Ascending aorta (tissue), 2 donors: ENCODE measurements at regions not wholly inside any gene's neighbourhood (a gene's known extent, or its start where the extent isn't known, plus 50 kb on each side); places are given as distances from the start of the nearest gene placed in this dataset.

Experiments used
- DNase-seq, 2 donors: peaks; one replicate each; pipeline ENCODE4 v3.0.0-alpha.2; 2019; ENCODE audit warnings: low spot score in 2 of 2
- H3K27ac ChIP-seq, 2 donors: fragments of 200-600 bp; sonication (generic); one replicate each; pipeline ENCODE4 v1.5.1; 2016 to 2017; ENCODE audit warnings: mild to moderate bottlenecking in 1 of 2
- H3K27me3 ChIP-seq: fragments of 200-600 bp; sonication (generic); one replicate; pipeline ENCODE4 v1.5.1; 2017
- H3K36me3 ChIP-seq, 2 donors: fragments of 200-600 bp; sonication (generic); one replicate each; pipeline ENCODE4 v1.5.1; 2016
- H3K4me1 ChIP-seq, 2 donors: fragments of 200-600 bp; sonication (generic); one replicate each; pipeline ENCODE4 v1.5.1; 2016 to 2017; ENCODE audit warnings: mild to moderate bottlenecking in 1 of 2
- H3K4me3 ChIP-seq, 2 donors: fragments of 200-600 bp; sonication (generic); one replicate each; pipeline ENCODE4 v1.5.1; 2016 to 2017; ENCODE audit warnings: mild to moderate bottlenecking in 1 of 2
- H3K9me3 ChIP-seq, 2 donors: fragments of 200-600 bp; sonication (generic); one replicate each; pipeline ENCODE4 v1.5.1; 2016
- CTCF ChIP-seq, 3 experiments: fragments of 200-600 bp in 2 of 3; fragments of 450-650 bp in 1 of 3; sonication (generic) in 2 of 3; IDR thresholded peaks; one replicate each; pipeline ENCODE4 v1.5.1; 2016 to 2019; ENCODE audit warnings: antibody characterized with exemption in 3 of 3, mild to moderate bottlenecking in 1 of 3, moderate library complexity in 1 of 3
- intact Hi-C: fragments of 100-400 bp; cut with DNase I; formaldehyde crosslinking; loops from one replicate; pipeline ENCODE4 v1.15.1; 2023

- no peak overlapping the region for H3K4me3 ChIP-seq
- intact Hi-C loops = no loop called here
- H3K9me3 ChIP-seq = no peaks in the 10 kb centered on the region
- H3K4me1 ChIP-seq = no peaks in the 10 kb centered on the region
- no peaks in the 10 kb centered on the region for H3K36me3 ChIP-seq
- no peak for DNase-seq
- no peaks in the 10 kb centered on the region for H3K27me3 ChIP-seq
- TF ChIP-seq CTCF (IDR thresholded peaks at IDR 0.05) = no peak
- H3K27ac ChIP-seq = no peak overlapping the region
Measured at GRCh38 chr10:9501944-9502343, 1447.5 kb downstream of the GATA3 start.

- intact Hi-C loops = no loop called here
- no peak for DNase-seq
- no peaks in the 10 kb centered on the region for H3K27me3 ChIP-seq
- no peaks in the 10 kb centered on the region for H3K36me3 ChIP-seq
- no peaks in the 10 kb centered on the region for H3K9me3 ChIP-seq
- TF ChIP-seq CTCF (IDR thresholded peaks at IDR 0.05) = no peak
- no peaks in the 10 kb centered on the region for H3K4me1 ChIP-seq
- H3K4me3 ChIP-seq = no peak overlapping the region
- no peak overlapping the region for H3K27ac ChIP-seq
Measured at GRCh38 chr10:9504227-9504626, 1449.7 kb downstream of the GATA3 start.

- Histone ChIP-seq H3K36me3 (no peaks in the 10 kb centered on the region), H3K9me3 (no peaks in the 10 kb centered on the region), H3K4me1 (no peaks in the 10 kb centered on the region), H3K27me3 (no peaks in the 10 kb centered on the region), H3K27ac (no peak overlapping the region), H3K4me3 (no peak overlapping the region)
- intact Hi-C loops = no loop called here
- no peak for TF ChIP-seq CTCF (IDR thresholded peaks at IDR 0.05)
- no peak for DNase-seq
Measured at GRCh38 chr10:9505546-9505945, 1451.1 kb downstream of the GATA3 start.

GRCh38 chr10:9508606-9509005 lies 1454.1 kb downstream of the GATA3 start:
- Histone ChIP-seq H3K4me3 (no peak overlapping the region), H3K27ac (no peak overlapping the region), H3K27me3 (no peaks in the 10 kb centered on the region), H3K4me1 (no peaks in the 10 kb centered on the region), H3K36me3 (no peaks in the 10 kb centered on the region), H3K9me3 (no peaks in the 10 kb centered on the region)
- DNase-seq = no peak
- intact Hi-C loops = no loop called here
- no peak for TF ChIP-seq CTCF (IDR thresholded peaks at IDR 0.05)

GRCh38 chr10:9510626-9511025 lies 1456.1 kb downstream of the GATA3 start:
- H3K9me3 ChIP-seq = no peaks in the 10 kb centered on the region

More at GRCh38 chr10:9510626-9511025, 1456.1 kb downstream of the GATA3 start:
- Histone ChIP-seq H3K36me3 (no peaks in the 10 kb centered on the region), H3K4me3 (no peak overlapping the region), H3K4me1 (no peaks in the 10 kb centered on the region), H3K27me3 (no peaks in the 10 kb centered on the region), H3K27ac (no peak overlapping the region)
- DNase-seq = no peak
- no peak for TF ChIP-seq CTCF (IDR thresholded peaks at IDR 0.05)
- intact Hi-C loops = no loop called here
